ENCODE measurements at regions not wholly inside any gene's neighbourhood (a gene's known extent, or its start where the extent isn't known, plus 50 kb on each side); places are given as distances from the start of the nearest gene placed in this dataset.

DNA sequence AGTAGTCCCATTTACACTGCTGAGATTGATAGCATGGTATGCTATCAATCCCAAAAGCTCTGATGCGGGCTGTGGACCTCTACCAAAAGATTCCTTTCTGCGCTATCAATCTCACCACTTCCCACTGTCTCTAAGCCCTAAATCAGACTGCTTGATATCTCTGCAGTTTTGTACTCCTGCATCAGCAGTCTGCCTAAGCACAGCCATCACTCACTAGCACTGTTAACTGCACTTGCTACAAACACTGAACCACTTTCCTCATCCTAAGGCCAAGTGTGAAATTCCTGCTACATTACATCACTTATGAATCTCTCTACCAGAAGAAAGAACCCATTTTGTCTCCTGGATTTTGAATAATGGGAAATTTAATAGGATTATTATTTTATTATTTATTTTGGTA lies 237.0 kb downstream of the HNMT start:
- H3K4me1 Mint-ChIP-seq = no peaks in the 10 kb centered on the region
- no peak overlapping the region for H3K4me3 Mint-ChIP-seq
- no peak overlapping the region for H3K27ac Mint-ChIP-seq
- TF ChIP-seq, protein P1, sequence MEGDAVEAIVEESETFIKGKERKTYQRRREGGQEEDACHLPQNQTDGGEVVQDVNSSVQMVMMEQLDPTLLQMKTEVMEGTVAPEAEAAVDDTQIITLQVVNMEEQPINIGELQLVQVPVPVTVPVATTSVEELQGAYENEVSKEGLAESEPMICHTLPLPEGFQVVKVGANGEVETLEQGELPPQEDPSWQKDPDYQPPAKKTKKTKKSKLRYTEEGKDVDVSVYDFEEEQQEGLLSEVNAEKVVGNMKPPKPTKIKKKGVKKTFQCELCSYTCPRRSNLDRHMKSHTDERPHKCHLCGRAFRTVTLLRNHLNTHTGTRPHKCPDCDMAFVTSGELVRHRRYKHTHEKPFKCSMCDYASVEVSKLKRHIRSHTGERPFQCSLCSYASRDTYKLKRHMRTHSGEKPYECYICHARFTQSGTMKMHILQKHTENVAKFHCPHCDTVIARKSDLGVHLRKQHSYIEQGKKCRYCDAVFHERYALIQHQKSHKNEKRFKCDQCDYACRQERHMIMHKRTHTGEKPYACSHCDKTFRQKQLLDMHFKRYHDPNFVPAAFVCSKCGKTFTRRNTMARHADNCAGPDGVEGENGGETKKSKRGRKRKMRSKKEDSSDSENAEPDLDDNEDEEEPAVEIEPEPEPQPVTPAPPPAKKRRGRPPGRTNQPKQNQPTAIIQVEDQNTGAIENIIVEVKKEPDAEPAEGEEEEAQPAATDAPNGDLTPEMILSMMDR (IDR thresholded peaks at IDR 0.05) = no peak
- no peak overlapping the region for H2AFZ ChIP-seq (ENCODE audit: insufficient read depth, low read depth, low read length, poor library complexity, severe bottlenecking)
- H3K27me3 ChIP-seq (ENCODE audit: control insufficient read depth in 2 of 2, insufficient read depth in 2 of 2, low read length in 2 of 2) = no peaks in the 10 kb centered on the region
- DNase-seq = no peak
- no peak overlapping the region for H3K4me2 ChIP-seq (replicated peaks; ENCODE audit: extremely low read depth, low read length, poor library complexity, severe bottlenecking)
- H3K9ac ChIP-seq (ENCODE audit: insufficient read depth, low read length, poor library complexity, severe bottlenecking) = no peak overlapping the region
- no peak overlapping the region for H3K27ac ChIP-seq (ENCODE audit: low read depth in 1 of 2, low read length in 2 of 2)
- 88% methylated on average over 2 of the region's 2 CpGs for WGBS (ENCODE audit: insufficient coverage)
- no peaks in the 10 kb centered on the region for H3K36me3 ChIP-seq (replicated peaks in 1 of 2; ENCODE audit: control insufficient read depth in 1 of 2, insufficient read depth in 2 of 2, low read length in 2 of 2)
- no peak overlapping the region for H3K4me3 ChIP-seq (replicated peaks in 1 of 3; ENCODE audit: low read depth in 2 of 3, low read length in 3 of 3)
- no peaks in the 10 kb centered on the region for H3K4me1 ChIP-seq (ENCODE audit: control insufficient read depth in 1 of 2, insufficient read depth in 2 of 2, low read length in 2 of 2)
- H4K20me1 ChIP-seq (ENCODE audit: insufficient read depth, low read length) = no peaks in the 10 kb centered on the region
- intact Hi-C loops (cut with micrococcal nuclease) = no loop called here
- no peaks in the 10 kb centered on the region for H3K79me2 ChIP-seq (ENCODE audit: insufficient read depth, low read length)
- peaks cover 4 to 20% (median 12%) of the 10 kb centered on the region in 7 donors for H3K9me3 Mint-ChIP-seq
- H3K36me3 Mint-ChIP-seq = no peaks in the 10 kb centered on the region
- H3K9me3 ChIP-seq (replicated peaks in 1 of 2; ENCODE audit: control insufficient read depth in 1 of 2, insufficient read depth in 1 of 2, low read length in 2 of 2) = peaks cover 0 to 6% of the 10 kb centered on the region in 2 donors
- no peaks in the 10 kb centered on the region for H3K27me3 Mint-ChIP-seq (ENCODE audit: low read depth in 3 of 3)

DNA sequence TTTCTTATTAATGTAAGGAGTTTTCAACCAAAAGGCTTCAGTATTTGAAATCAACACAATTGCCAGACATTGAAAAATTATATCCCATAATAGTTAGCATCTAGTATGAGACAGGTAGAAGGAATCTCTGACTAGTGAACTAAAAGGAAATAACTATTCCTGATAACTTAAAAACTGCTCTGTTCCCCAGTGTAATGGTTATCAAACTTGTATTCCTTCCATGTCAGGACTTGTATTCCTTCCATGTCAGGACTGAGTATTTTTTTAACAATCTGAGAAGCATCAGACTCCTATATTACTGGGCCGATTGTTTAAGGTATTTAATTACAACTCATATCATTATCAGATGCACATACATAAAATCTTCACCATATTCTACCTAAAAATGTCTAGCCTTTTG lies 238.5 kb downstream of the HNMT start:
- peaks cover 0 to 6% of the 10 kb centered on the region in 2 donors for H3K9me3 ChIP-seq (replicated peaks in 1 of 2; ENCODE audit: control insufficient read depth in 1 of 2, insufficient read depth in 1 of 2, low read length in 2 of 2)
- no peaks in the 10 kb centered on the region for H3K4me1 ChIP-seq (ENCODE audit: control insufficient read depth in 1 of 2, insufficient read depth in 2 of 2, low read length in 2 of 2)
- intact Hi-C loops (cut with micrococcal nuclease) = no loop called here
- H3K27ac ChIP-seq (ENCODE audit: low read depth in 1 of 2, low read length in 2 of 2) = no peak overlapping the region
- H4K20me1 ChIP-seq (ENCODE audit: insufficient read depth, low read length) = no peaks in the 10 kb centered on the region
- WGBS (ENCODE audit: insufficient coverage) = no CpG with 5 or more reads among the region's 1 CpG
- Mint-ChIP-seq H3K4me3 (no peak overlapping the region), H3K27ac (no peak overlapping the region), H3K9me3 (peaks cover 4 to 20% (median 14%) of the 10 kb centered on the region in 7 donors), H3K27me3 (ENCODE audit: low read depth in 3 of 3) (no peaks in the 10 kb centered on the region), H3K4me1 (no peaks in the 10 kb centered on the region), H3K36me3 (no peaks in the 10 kb centered on the region)
- H3K79me2 ChIP-seq (ENCODE audit: insufficient read depth, low read length) = no peaks in the 10 kb centered on the region
- H3K9ac ChIP-seq (ENCODE audit: insufficient read depth, low read length, poor library complexity, severe bottlenecking) = no peak overlapping the region
- TF ChIP-seq, protein P1 (IDR thresholded peaks at IDR 0.05) = no peak
- H2AFZ ChIP-seq (ENCODE audit: insufficient read depth, low read depth, low read length, poor library complexity, severe bottlenecking) = no peak overlapping the region
- DNase-seq = no peak
- H3K4me3 ChIP-seq (replicated peaks in 1 of 3; ENCODE audit: low read depth in 2 of 3, low read length in 3 of 3) = no peak overlapping the region
- H3K4me2 ChIP-seq (replicated peaks; ENCODE audit: extremely low read depth, low read length, poor library complexity, severe bottlenecking) = no peak overlapping the region
- no peaks in the 10 kb centered on the region for H3K27me3 ChIP-seq (ENCODE audit: control insufficient read depth in 2 of 2, insufficient read depth in 2 of 2, low read length in 2 of 2)
- no peaks in the 10 kb centered on the region for H3K36me3 ChIP-seq (replicated peaks in 1 of 2; ENCODE audit: control insufficient read depth in 1 of 2, insufficient read depth in 2 of 2, low read length in 2 of 2)

Measured in CD14-positive monocyte (primary cell).